Heart right ventricle (tissue), 16 donors: ENCODE measurements at regions not wholly inside any gene's neighbourhood (a gene's known extent, or its start where the extent isn't known, plus 50 kb on each side); places are given as distances from the start of the nearest gene placed in this dataset.

Source experiments
- ATAC-seq, 8 donors: fragments of 200-7000 bp; cut with Tn5 transposase; one replicate each; pipeline ENCODE4 v1.9.1; 2020; ENCODE audit warnings: mild to moderate bottlenecking in 8 of 8, moderate library complexity in 8 of 8, moderate number of reproducible peaks in 1 of 8
- DNase-seq, 2 donors: peaks; one replicate each; pipeline ENCODE4 v3.0.0-alpha.2; 2020
- H3K27ac ChIP-seq, 10 donors: fragments of 200-600 bp; sonication (generic) in 2 of 10; one replicate each; pipeline versions ENCODE4 v1.5.0 to v1.8.0; 2020 to 2022; ENCODE audit warnings: mild to moderate bottlenecking in 3 of 10
- H3K27me3 ChIP-seq, 7 donors: fragments of 200-600 bp; one replicate each; pipeline ENCODE4 v1.8.0; 2021 to 2022; ENCODE audit warnings: mild to moderate bottlenecking in 2 of 7
- H3K36me3 ChIP-seq, 9 donors: fragments of 200-600 bp; sonication (generic) in 1 of 9; one replicate each; pipeline versions ENCODE4 v1.5.0 to v1.8.0; 2020 to 2022; ENCODE audit warnings: mild to moderate bottlenecking in 2 of 9
- H3K4me1 ChIP-seq, 9 donors: fragments of 200-600 bp; sonication (generic) in 1 of 9; one replicate each; pipeline versions ENCODE4 v1.5.0 to v1.8.0; 2020 to 2022; ENCODE audit warnings: mild to moderate bottlenecking in 4 of 9
- H3K4me3 ChIP-seq, 10 donors: fragments of 200-600 bp; sonication (generic) in 2 of 10; one replicate each; pipeline versions ENCODE4 v1.5.0 to v1.8.0; 2020 to 2022; ENCODE audit warnings: mild to moderate bottlenecking in 7 of 10, moderate library complexity in 2 of 10
- H3K9me3 ChIP-seq, 11 donors: fragments of 200-600 bp in 10 of 11; sonication (generic) in 2 of 11; one replicate each; pipeline versions ENCODE4 v1.5.0 to v1.8.0; 2013 to 2022; ENCODE audit warnings: mild to moderate bottlenecking in 2 of 11, control low read depth in 1 of 11, moderate library complexity in 1 of 11
- CTCF ChIP-seq, 9 donors: fragments of 200-600 bp; sonication (generic) in 2 of 9; IDR thresholded peaks; one replicate each; pipeline versions ENCODE4 v1.5.0 to v1.8.0; 2021 to 2022; ENCODE audit warnings: antibody characterized with exemption in 9 of 9, mild to moderate bottlenecking in 5 of 9, moderate library complexity in 1 of 9
- WGBS, 2 donors: extraction: QIAGEN DNeasy Blood & Tissue Kit; methylation state at CpG; one replicate each; pipeline ENCODE4 v1.1.7; 2013; ENCODE audit warnings: inconsistent platforms in 1 of 2; 5-methylcytosine and 5-hydroxymethylcytosine counted together
- intact Hi-C, 10 donors: fragments of 100-400 bp; cut with DNase I; formaldehyde crosslinking; loops; one replicate each; pipeline versions ENCODE4 v1.11.1 to v1.14.2; 2022
- donor health status: Arrhythmogenic right ventricular cardiomyopathy.
- donor health status: ischemic (EF 13 %, LVEDD 7.1; RV severe dilation, severe dysfunction).
- donor health status: healthy with polysubstance abuse.
- donor health status: DM: no; HTN: yes; CAD: no.
- donor health status: DM: no; HTN: no; CAD: no.
- donor health status: ischemic (EF 25% LVEDD 6.9; RV normal size, moderate dysfunction).
- donor health status: ischemic (EF 25% LVEDD 5.7; RV mildly dilated, moderate dysfunction).
- donor health status: healthy.
- donor health status: DM: yes; HTN: yes; CAD: no.
- donor health status: Ischemic cardiomyopathy.
- donor health status: ischemic (EF 35%, LVEDD 5.7; RV mildly dilated, moderate dysfunction).
- donor health status: nonischemic (EF 11% LVEDD 7.7; RV severe dilation, severe dysfunction).
- donor health status: DM: yes; HTN: yes; CAD: no.
- donor health status: PGD.
- donor health status: ischemic (EF 29% LVEDD 5.4; RV normal size, mild dysfunction).
- donor health status: nonischemic (EF 23%, LVEDD 6.1; RV moderate dilation, normal function).

GRCh38 chr3:45333549-45333948 is 54.8 kb upstream of the LARS2 start:
- Histone ChIP-seq H3K27me3 (peaks cover 0 to 75% (median 24%) of the 10 kb centered on the region in 7 donors), H3K9me3 (no peaks in the 10 kb centered on the region), H3K36me3 (no peaks in the 10 kb centered on the region), H3K27ac (no peak overlapping the region), H3K4me1 (no peaks in the 10 kb centered on the region), H3K4me3 (no peak overlapping the region)
- WGBS, 2 donors = 59 to 70% methylated on average over 2 of the region's 2 CpGs
- ATAC-seq = no peak
- TF ChIP-seq CTCF (IDR thresholded peaks at IDR 0.05) = no peak
- DNase-seq = no peak
- intact Hi-C loops = no loop called here

GRCh38 chr3:45337839-45338470 is 50.4 kb upstream of the LARS2 start:
- Histone ChIP-seq H3K36me3 (no peaks in the 10 kb centered on the region), H3K4me3 (no peak overlapping the region), H3K27me3 (peaks cover 0 to 50% (median 24%) of the 10 kb centered on the region in 7 donors), H3K4me1 (no peaks in the 10 kb centered on the region), H3K27ac (no peak overlapping the region), H3K9me3 (no peaks in the 10 kb centered on the region)
- intact Hi-C loops = no loop called here
- no peak for DNase-seq
- 50 to 61% methylated on average over 12 of the region's 12 CpGs for WGBS, 2 donors
- ATAC-seq = no peak
- no peak for TF ChIP-seq CTCF (IDR thresholded peaks at IDR 0.05)
